H1 (cell line): ENCODE measurements at regions not wholly inside any gene's neighbourhood (a gene's known extent, or its start where the extent isn't known, plus 50 kb on each side); places are given as distances from the start of the nearest gene placed in this dataset.
"Not testable (repeated sequence)": the region's sequence is repeated elsewhere in the genome, so short reads cannot be mapped to it uniquely, and the experiment has no call there.

ENCODE experiments used
- CTCF ChIA-PET: fragments of 300-600 bp; sonication (Branson Sonifier 250); formaldehyde crosslinking; loops from one replicate; lab custom pipeline; 2021; ENCODE audit not compliant: partially characterized antibody; lab: Charles Lee
- POLR2A ChIA-PET: fragments of 300-600 bp; sonication (Branson Sonifier 250); formaldehyde crosslinking; loops from one replicate; lab custom pipeline; 2021; ENCODE audit warnings: inconsistent platforms; ENCODE audit not compliant: partially characterized antibody; lab: Charles Lee
- DNase-seq, 2 experiments: peaks; one replicate each; pipeline versions ENCODE4 v3.0.0 to v3.0.0-alpha.2; 2010 to 2022; ENCODE audit warnings: low spot score in 2 of 2, low read depth in 1 of 2, mixed read lengths in 1 of 2
- FAIRE-seq: peaks from 2 replicates; lab custom pipeline; 2011; peaks lifted over from hg19 to GRCh38; lab: Jason Lieb, UNC
- H2AFZ ChIP-seq: 2 replicates; pipeline ENCODE4 v1.8.1; 2012; ENCODE audit warnings: low read length, inconsistent platforms
- H2AK5ac ChIP-seq: 2 replicates; pipeline ENCODE4 v1.6.1; 2013; ENCODE audit warnings: low read depth, low read length
- H2BK120ac ChIP-seq: replicated peaks from 2 replicates; pipeline ENCODE3; 2013; ENCODE audit warnings: low read depth, low read length, inconsistent platforms
- H2BK12ac ChIP-seq: 2 replicates; pipeline ENCODE4 v1.6.1; 2013; ENCODE audit warnings: low read depth, low read length
- H2BK15ac ChIP-seq: 2 replicates; pipeline ENCODE4 v1.6.1; 2013; ENCODE audit warnings: low read length
- H2BK20ac ChIP-seq: 2 replicates; pipeline ENCODE4 v1.6.1; 2013; ENCODE audit warnings: low read length
- H2BK5ac ChIP-seq: 2 replicates; pipeline ENCODE4 v1.6.1; 2013; ENCODE audit warnings: low read depth, low read length
- H3K14ac ChIP-seq: 2 replicates; pipeline ENCODE4 v1.6.1; 2013; ENCODE audit warnings: inconsistent platforms; ENCODE audit not compliant: insufficient read length
- H3K18ac ChIP-seq: 2 replicates; pipeline ENCODE4 v1.6.1; 2013; ENCODE audit warnings: low read length; ENCODE audit errors: extremely low read depth
- H3K23ac ChIP-seq: 2 replicates; pipeline ENCODE4 v1.6.1; 2013; ENCODE audit warnings: inconsistent platforms; ENCODE audit not compliant: insufficient read length
- H3K23me2 ChIP-seq: 2 replicates; pipeline ENCODE4 v1.6.1; 2013; ENCODE audit warnings: low read depth, low read length
- H3K27ac ChIP-seq: 2 replicates; pipeline ENCODE4 v1.6.1; 2011; ENCODE audit warnings: low read depth, low read length, inconsistent platforms
- H3K27me3 ChIP-seq, 4 experiments: replicated peaks in 1 of 4; 1 replicate in 1 of 4; 2 replicates in 3 of 4; pipeline versions ENCODE4 v1.6.1 to v1.8.1; 2011 to 2013; ENCODE audit warnings: low read length in 3 of 4, mild to moderate bottlenecking in 3 of 4, inconsistent platforms in 2 of 4, mixed read lengths in 2 of 4, moderate library complexity in 1 of 4; ENCODE audit not compliant: control insufficient read depth in 3 of 4, insufficient read depth in 3 of 4; ENCODE audit errors: extremely low read depth in 1 of 4
- H3K36me3 ChIP-seq, 4 experiments: 2 replicates each; pipeline versions ENCODE4 v1.6.1 to v1.8.1; 2011 to 2013; ENCODE audit warnings: mild to moderate bottlenecking in 4 of 4, low read length in 3 of 4, moderate library complexity in 2 of 4, control low read depth in 1 of 4, inconsistent platforms in 1 of 4; ENCODE audit not compliant: insufficient read depth in 4 of 4, control insufficient read depth in 2 of 4
- H3K4ac ChIP-seq: replicated peaks from 2 replicates; pipeline ENCODE3; 2013; ENCODE audit warnings: low read length, low read depth, mixed read lengths, inconsistent platforms; ENCODE audit not compliant: insufficient read length
- H3K4me1 ChIP-seq, 4 experiments: replicated peaks in 1 of 4; 1 replicate in 1 of 4; 2 replicates in 3 of 4; pipeline versions ENCODE4 v1.6.1 to v1.8.1; 2011 to 2013; ENCODE audit warnings: low read length in 3 of 4, inconsistent platforms in 2 of 4, mixed read lengths in 1 of 4; ENCODE audit not compliant: insufficient read depth in 4 of 4, control insufficient read depth in 3 of 4
- H3K4me2 ChIP-seq, 2 experiments: 2 replicates each; pipeline versions ENCODE4 v1.6.1 to v1.8.1; 2011 to 2013; ENCODE audit warnings: low read depth in 2 of 2, low read length in 2 of 2, control low read depth in 1 of 2, inconsistent platforms in 1 of 2, mild to moderate bottlenecking in 1 of 2; ENCODE audit not compliant: insufficient read depth in 1 of 2
- H3K4me3 ChIP-seq, 4 experiments: fragments of 200-600, 300-600 bp in 1 of 4; sonication (generic), shearing (Covaris generic), sonication (Bioruptor Twin) in 1 of 4; 2 replicates each; pipeline versions ENCODE4 v1.5.1 to v1.8.1; 2011 to 2016; ENCODE audit warnings: low read length in 4 of 4, low read depth in 3 of 4, control low read depth in 2 of 4, inconsistent platforms in 2 of 4, mild to moderate bottlenecking in 2 of 4, mixed read lengths in 1 of 4, moderate library complexity in 1 of 4; ENCODE audit not compliant: insufficient read depth in 2 of 4; ENCODE audit errors: extremely low read depth in 1 of 4
- H3K56ac ChIP-seq: replicated peaks from 2 replicates; pipeline ENCODE3; 2013; ENCODE audit warnings: low read depth, mild to moderate bottlenecking, mixed read lengths, low read length, inconsistent platforms; ENCODE audit not compliant: insufficient read length
- H3K79me1 ChIP-seq: 2 replicates; pipeline ENCODE4 v1.6.1; 2013; ENCODE audit warnings: low read depth, low read length, control low read depth
- H3K79me2 ChIP-seq, 2 experiments: 2 replicates each; pipeline versions ENCODE4 v1.6.1 to v1.8.1; 2012 to 2013; ENCODE audit warnings: low read length in 2 of 2, mild to moderate bottlenecking in 2 of 2, inconsistent platforms in 1 of 2; ENCODE audit not compliant: insufficient read depth in 2 of 2, control insufficient read depth in 1 of 2
- H3K9ac ChIP-seq, 4 experiments: replicated peaks in 1 of 4; 1 replicate in 1 of 4; 2 replicates in 3 of 4; pipeline versions ENCODE4 v1.6.1 to v1.8.1; 2011 to 2013; ENCODE audit warnings: low read depth in 3 of 4, low read length in 3 of 4, control low read depth in 2 of 4, mild to moderate bottlenecking in 2 of 4, moderate library complexity in 2 of 4, inconsistent platforms in 1 of 4; ENCODE audit errors: extremely low read depth in 1 of 4
- H3K9me3 ChIP-seq, 2 experiments: 2 replicates each; pipeline versions ENCODE4 v1.6.1 to v1.8.1; 2012 to 2013; ENCODE audit warnings: mild to moderate bottlenecking in 2 of 2, moderate library complexity in 2 of 2, control low read depth in 1 of 2, inconsistent platforms in 1 of 2, low read depth in 1 of 2, low read length in 1 of 2, mixed read lengths in 1 of 2; ENCODE audit not compliant: insufficient read depth in 2 of 2
- H4K20me1 ChIP-seq, 2 experiments: replicated peaks in 1 of 2; 2 replicates each; pipeline versions ENCODE3 to v1.8.1; 2011 to 2013; ENCODE audit warnings: inconsistent platforms in 2 of 2, low read length in 2 of 2, mild to moderate bottlenecking in 1 of 2; ENCODE audit not compliant: insufficient read depth in 2 of 2, control insufficient read depth in 1 of 2
- H4K5ac ChIP-seq: 2 replicates; pipeline ENCODE4 v1.6.1; 2013; ENCODE audit warnings: low read length, low read depth, mixed read lengths, inconsistent platforms; ENCODE audit not compliant: insufficient read length
- H4K8ac ChIP-seq: 2 replicates; pipeline ENCODE4 v1.8.0; 2013; ENCODE audit warnings: mild to moderate bottlenecking, moderate library complexity, low read length, inconsistent platforms; ENCODE audit not compliant: insufficient read depth; ENCODE audit errors: extremely low read depth
- H4K91ac ChIP-seq: replicated peaks from 2 replicates; pipeline ENCODE3; 2013; ENCODE audit warnings: low read length, mixed read lengths, inconsistent platforms; ENCODE audit not compliant: insufficient read length
- WGBS, 2 experiments: shearing (Covaris generic) in 1 of 2; methylation state at CpG; one replicate each; pipeline versions ENCODE4 v1.1.6 to v1.1.7; 2013 to 2015; ENCODE audit warnings: low lambda C conversion rate in 2 of 2, mixed read lengths in 2 of 2, inconsistent platforms in 1 of 2, low coverage in 1 of 2, missing lambda C conversion rate in 1 of 2; ENCODE audit not compliant: insufficient replicate concordance in 2 of 2, insufficient coverage in 1 of 2, insufficient read length in 1 of 2; ENCODE audit errors: extremely low coverage in 1 of 2, missing lambda C conversion rate in 1 of 2; 5-methylcytosine and 5-hydroxymethylcytosine counted together

DNA sequence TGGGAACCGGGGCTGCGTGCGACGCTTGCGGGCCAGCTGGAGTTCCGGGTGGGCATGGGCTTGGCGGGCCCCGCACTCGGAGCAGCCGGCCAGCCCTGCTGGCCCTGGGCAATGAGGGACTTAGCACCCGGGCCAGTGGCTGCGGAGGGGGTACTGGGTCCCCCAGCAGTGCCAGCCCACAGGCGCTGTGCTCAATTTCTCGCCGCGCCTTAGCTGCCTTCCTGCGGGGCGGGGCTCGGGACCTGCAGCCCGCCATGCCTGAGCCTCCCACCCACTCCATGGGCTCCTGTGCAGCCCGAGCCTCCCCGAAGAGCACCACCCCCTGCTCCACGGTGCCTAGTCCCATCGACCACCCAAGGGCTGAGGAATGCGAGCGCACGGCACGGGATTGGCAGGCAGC, 63.8 kb downstream of the PLXNA1 start:
- H3K4ac ChIP-seq, H3K79me2 ChIP-seq, H3K27me3 ChIP-seq, H2BK20ac ChIP-seq, H3K23ac ChIP-seq, H3K23me2 ChIP-seq, H3K36me3 ChIP-seq, H2AK5ac ChIP-seq, CTCF ChIA-PET, H2BK12ac ChIP-seq, H3K4me2 ChIP-seq, H3K79me1 ChIP-seq, H3K9ac ChIP-seq, H3K9me3 ChIP-seq, H4K5ac ChIP-seq, H4K20me1 ChIP-seq, H3K18ac ChIP-seq, H3K14ac ChIP-seq, H3K56ac ChIP-seq, H3K27ac ChIP-seq, H2AFZ ChIP-seq, H4K91ac ChIP-seq, H4K8ac ChIP-seq, H2BK120ac ChIP-seq, H2BK15ac ChIP-seq, H2BK5ac ChIP-seq, H3K4me3 ChIP-seq, FAIRE-seq, DNase-seq: not testable (repeated sequence)
- POLR2A ChIA-PET, result interaction anchor here (1.1 kb wide), 1 partner anchor 10 kb away, joined by 3 read pairs; no protein-coding TSS in a partner anchor
- H3K4me1 ChIP-seq, result peaks cover 9 to 25% (median 16%) of the 10 kb centered on the region in 4 experiments
- 91% methylated on average over 11 of the region's 28 CpGs; no CpG with 5 or more reads in 1 of the 2 experiments for WGBS, 2 experiments
